Astrocyte of the spinal cord (primary cell): ENCODE measurements at regions not wholly inside any gene's neighbourhood (a gene's known extent, or its start where the extent isn't known, plus 50 kb on each side); places are given as distances from the start of the nearest gene placed in this dataset.

Source experiments
- DNase-seq: peaks from one replicate; pipeline ENCODE4 v3.0.0; 2011; ENCODE audit warnings: low read depth, low spot score
- H3K4me3 ChIP-seq: 2 replicates; pipeline ENCODE4 v1.5.1; 2011; ENCODE audit warnings: low read depth, mild to moderate bottlenecking, low read length, moderate library complexity
- CTCF ChIP-seq: IDR thresholded peaks from 2 replicates; pipeline ENCODE4 v1.5.1; 2012; ENCODE audit warnings: low read depth, mild to moderate bottlenecking, low read length, inconsistent platforms
- in situ Hi-C: cut with HindIII; loops from 2 replicates; pipeline ENCODE4 v1.10.0; 2017; ENCODE audit warnings: low sequenced_read_pairs

DNA sequence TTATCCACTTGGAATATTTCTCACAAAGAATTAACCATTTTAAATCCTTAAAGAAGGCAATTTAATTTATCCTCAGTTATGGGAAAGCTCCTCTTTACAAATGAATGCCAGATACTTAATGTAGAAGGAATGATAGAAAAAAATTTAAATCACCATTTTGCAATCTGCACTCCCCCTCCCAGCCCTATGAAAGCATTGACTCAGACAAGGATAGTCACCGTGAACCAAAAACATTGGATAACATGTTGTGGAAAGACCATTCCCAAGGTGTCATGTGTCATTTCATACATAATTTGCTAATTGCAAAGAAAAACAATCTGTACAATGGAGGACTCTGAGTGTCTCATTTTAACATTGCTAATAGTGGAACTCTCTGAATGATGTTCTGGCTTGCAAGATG lies 421.0 kb downstream of the TXNL1 start:
- in situ Hi-C loops: no loop called here
- DNase-seq: no peak
- no peak for TF ChIP-seq CTCF
- no peak overlapping the region for H3K4me3 ChIP-seq

GRCh38 chr18:56214706-56215105 lies 423.7 kb downstream of the TXNL1 start:
- in situ Hi-C loops: no loop called here
- H3K4me3 ChIP-seq: no peak overlapping the region
- TF ChIP-seq CTCF: no peak
- no peak for DNase-seq

- no peak for DNase-seq
- TF ChIP-seq CTCF: no peak
- in situ Hi-C loops: no loop called here
- H3K4me3 ChIP-seq: no peak overlapping the region
Measured at GRCh38 chr18:56210520-56210919, 427.9 kb downstream of the TXNL1 start.

DNA sequence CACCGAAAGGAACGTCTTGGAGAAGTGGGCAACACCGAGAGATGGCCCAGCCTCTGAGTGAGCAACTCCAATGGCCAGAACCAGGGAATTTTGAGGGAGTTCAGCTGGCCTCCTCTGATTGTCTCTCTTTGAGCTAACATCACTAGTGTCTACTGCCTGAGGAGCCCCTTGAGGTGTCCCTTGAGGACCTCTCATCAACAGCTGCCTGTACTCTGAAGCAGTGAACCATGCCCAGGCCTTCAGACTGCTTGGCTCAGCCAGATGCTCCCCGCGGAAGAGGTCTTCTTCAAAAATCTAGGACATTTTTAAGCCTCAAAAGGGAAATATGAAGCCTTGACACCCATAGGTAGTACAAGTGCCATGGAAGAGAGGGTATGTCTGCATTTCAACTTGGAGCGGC lies 430.4 kb downstream of the TXNL1 start:
- TF ChIP-seq CTCF: no peak
- DNase-seq: no peak
- in situ Hi-C loops: no loop called here
- H3K4me3 ChIP-seq: no peak overlapping the region

DNA sequence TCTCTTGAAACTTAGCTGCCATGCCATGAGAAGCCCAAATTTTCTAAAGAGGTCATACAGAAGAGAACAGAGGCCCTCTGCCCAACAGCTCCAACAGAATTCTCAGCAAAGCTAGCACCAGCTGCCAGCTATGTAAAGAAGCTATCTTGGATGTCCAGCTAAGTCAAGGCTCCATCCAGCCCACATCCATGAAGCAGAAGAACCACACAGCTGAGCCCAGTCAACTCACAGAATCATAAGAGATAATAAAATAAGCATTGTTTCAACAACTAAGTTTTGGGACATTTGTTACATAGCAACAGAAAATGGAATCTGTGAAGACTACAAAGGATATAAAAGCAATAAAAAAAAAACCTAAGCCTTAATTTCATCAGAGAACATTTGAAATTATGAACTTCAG lies 434.3 kb downstream of the TXNL1 start:
- in situ Hi-C loops: no loop called here
- no peak for TF ChIP-seq CTCF
- H3K4me3 ChIP-seq: no peak overlapping the region
- no peak for DNase-seq

GRCh38 chr18:56202678-56203077 lies 435.7 kb downstream of the TXNL1 start:
- H3K4me3 ChIP-seq: no peak overlapping the region
- peak; percentile 45 for DNase-seq
- TF ChIP-seq CTCF: no peak
- in situ Hi-C loops: no loop called here

GRCh38 chr18:56200381-56200911 lies 437.9 kb downstream of the TXNL1 start:
- no peak overlapping the region for H3K4me3 ChIP-seq
- in situ Hi-C loops: no loop called here
- no peak for TF ChIP-seq CTCF
- DNase-seq: peak; percentile 68
